Loucy (cell line): ENCODE measurements at regions not wholly inside any gene's neighbourhood (a gene's known extent, or its start where the extent isn't known, plus 50 kb on each side); places are given as distances from the start of the nearest gene placed in this dataset.
"Not testable (repeated sequence)": the region's sequence is repeated elsewhere in the genome, so short reads cannot be mapped to it uniquely, and the experiment has no call there.

Source experiments
- H2AFZ ChIP-seq: fragments of 200-600 bp; sonication (generic); 2 replicates; pipeline ENCODE4 v1.6.0; 2016; ENCODE audit warnings: antibody characterized with exemption, mild to moderate bottlenecking, low read length, moderate library complexity
- H3F3A ChIP-seq: fragments of 200-600 bp; 2 replicates; pipeline ENCODE4 v1.6.0; 2016; ENCODE audit warnings: antibody characterized with exemption, low read depth, mild to moderate bottlenecking
- H3K27me3 ChIP-seq: fragments of 200-600 bp; sonication (generic); 2 replicates; pipeline ENCODE4 v1.6.1; 2014; ENCODE audit warnings: low read length, mild to moderate bottlenecking; ENCODE audit not compliant: insufficient read depth, poor library complexity, severe bottlenecking
- H3K36me3 ChIP-seq: fragments of 200-600 bp; sonication (generic); 2 replicates; pipeline ENCODE4 v1.6.1; 2016; ENCODE audit warnings: low read length; ENCODE audit not compliant: insufficient read depth
- H3K4me1 ChIP-seq: fragments of 200-600 bp; sonication (generic); 2 replicates; pipeline ENCODE4 v1.5.1; 2014; ENCODE audit warnings: low read length, mild to moderate bottlenecking; ENCODE audit not compliant: insufficient read depth, poor library complexity, severe bottlenecking
- H3K4me2 ChIP-seq: fragments of 200-600 bp; sonication (generic); 2 replicates; pipeline ENCODE4 v1.6.0; 2014; ENCODE audit warnings: antibody characterized with exemption, low read length, low read depth, mild to moderate bottlenecking; ENCODE audit not compliant: poor library complexity, severe bottlenecking
- H3K4me3 ChIP-seq: fragments of 200-600 bp; sonication (generic); 2 replicates; pipeline ENCODE4 v1.5.1; 2014; ENCODE audit warnings: low read length, mild to moderate bottlenecking, mixed read lengths; ENCODE audit not compliant: poor library complexity, severe bottlenecking
- H3K79me2 ChIP-seq: fragments of 200-600 bp; sonication (generic); 2 replicates; pipeline ENCODE4 v1.6.1; 2014; ENCODE audit warnings: low read length; ENCODE audit not compliant: insufficient read depth
- H3K9ac ChIP-seq: fragments of 200-600 bp; sonication (generic); 2 replicates; pipeline ENCODE4 v1.6.0; 2014; ENCODE audit warnings: mild to moderate bottlenecking, low read depth, low read length, moderate library complexity; ENCODE audit not compliant: poor library complexity, severe bottlenecking
- H3K9me2 ChIP-seq: fragments of 200-600 bp; sonication (generic); replicated peaks from 2 replicates; pipeline ENCODE4 v1.6.1; 2016; ENCODE audit warnings: low read depth, low read length, mixed read lengths
- H3K9me3 ChIP-seq: fragments of 200-600 bp; sonication (generic); 2 replicates; pipeline ENCODE4 v1.6.1; 2014; ENCODE audit warnings: mild to moderate bottlenecking, antibody characterized with exemption, low read length, low read depth; ENCODE audit not compliant: insufficient read depth
- H4K20me1 ChIP-seq: fragments of 200-600 bp; sonication (generic); 2 replicates; pipeline ENCODE4 v1.6.0; 2014; ENCODE audit warnings: antibody characterized with exemption, low read length, mild to moderate bottlenecking; ENCODE audit not compliant: insufficient read depth, poor library complexity, severe bottlenecking
- CTCF ChIP-seq: fragments of 200-600 bp; sonication (generic); conservative IDR thresholded peaks from 2 replicates; pipeline ENCODE4 v1.5.1; 2014; ENCODE audit warnings: mild to moderate bottlenecking, antibody characterized with exemption, low read length
- EZH2phosphoT487 ChIP-seq: fragments of 200-600 bp; IDR thresholded peaks from 2 replicates; pipeline ENCODE4 v1.6.1; 2018; ENCODE audit warnings: antibody characterized with exemption, mild to moderate bottlenecking, moderate library complexity, borderline replicate concordance

DNA sequence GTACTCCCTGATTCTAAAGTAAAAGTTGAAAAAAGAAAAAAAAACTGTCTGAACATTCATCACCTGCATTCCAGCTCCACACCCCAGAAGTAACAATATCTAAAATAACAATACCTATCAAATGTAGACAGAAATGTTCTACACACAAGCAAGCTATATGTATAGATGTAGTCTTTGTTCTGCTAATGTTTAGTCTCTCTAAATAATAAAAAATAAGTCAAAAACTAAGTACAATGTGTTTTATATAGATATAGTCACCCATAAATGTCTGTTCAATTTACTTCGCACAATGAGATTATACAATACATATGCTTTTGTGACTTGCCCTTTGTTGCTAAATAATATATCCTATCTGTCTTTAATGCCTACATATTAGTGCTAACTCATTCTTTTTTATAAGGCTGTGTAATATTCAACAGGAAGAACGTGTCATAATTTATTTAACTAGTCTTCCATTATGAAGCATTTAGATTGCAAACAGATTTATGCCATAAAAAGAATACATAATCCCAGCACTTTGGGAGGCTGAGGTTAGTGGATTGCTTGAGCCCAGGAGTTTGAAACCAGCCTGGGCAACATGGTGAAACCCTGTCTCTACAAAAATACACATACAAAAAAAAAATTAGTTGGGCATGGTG is 216.2 kb upstream of the ZNF217 start:
- H3K36me3 ChIP-seq, result no peaks in the 10 kb centered on the region
- no peaks in the 10 kb centered on the region for H3F3A ChIP-seq
- H3K9ac ChIP-seq, result no peak overlapping the region
- TF ChIP-seq EZH2phosphoT487 (no peak), CTCF (no peak)
- H3K27me3 ChIP-seq, result no peaks in the 10 kb centered on the region
- no peaks in the 10 kb centered on the region for H3K4me1 ChIP-seq
- no peaks in the 10 kb centered on the region for H4K20me1 ChIP-seq
- no peak overlapping the region for H2AFZ ChIP-seq
- no peaks in the 10 kb centered on the region for H3K9me3 ChIP-seq
- no peak overlapping the region for H3K4me3 ChIP-seq
- H3K79me2 ChIP-seq, result no peaks in the 10 kb centered on the region
- H3K4me2 ChIP-seq, result no peak overlapping the region
- no peaks in the 10 kb centered on the region for H3K9me2 ChIP-seq

- H3K9ac ChIP-seq, result no peak overlapping the region
- TF ChIP-seq CTCF (no peak), EZH2phosphoT487 (no peak)
- H3K79me2 ChIP-seq, result no peaks in the 10 kb centered on the region
- no peak overlapping the region for H3K4me3 ChIP-seq
- no peaks in the 10 kb centered on the region for H3K36me3 ChIP-seq
- H3K9me3 ChIP-seq, result no peaks in the 10 kb centered on the region
- no peaks in the 10 kb centered on the region for H3K9me2 ChIP-seq
- no peaks in the 10 kb centered on the region for H3F3A ChIP-seq
- no peaks in the 10 kb centered on the region for H3K4me1 ChIP-seq
- peak overlapping the region; percentile 35; the same call in 1 of the 2 replicates for H2AFZ ChIP-seq
- no peak overlapping the region for H3K4me2 ChIP-seq
- H4K20me1 ChIP-seq, result no peaks in the 10 kb centered on the region
- H3K27me3 ChIP-seq, result no peaks in the 10 kb centered on the region
Measured at GRCh38 chr20:53809217-53809616, 215.6 kb upstream of the ZNF217 start.

GRCh38 chr20:53808733-53809132 is 215.1 kb upstream of the ZNF217 start:
- Histone ChIP-seq H3K4me1 (no peaks in the 10 kb centered on the region), H3F3A (no peaks in the 10 kb centered on the region), H3K79me2 (no peaks in the 10 kb centered on the region), H4K20me1 (no peaks in the 10 kb centered on the region), H3K4me2 (no peak overlapping the region), H3K9ac (no peak overlapping the region), H3K27me3 (no peaks in the 10 kb centered on the region), H3K9me3 (no peaks in the 10 kb centered on the region), H2AFZ (no peak overlapping the region), H3K36me3 (no peaks in the 10 kb centered on the region), H3K4me3 (no peak overlapping the region), H3K9me2 (no peaks in the 10 kb centered on the region)
- TF ChIP-seq EZH2phosphoT487 (no peak), CTCF (no peak)

- H3K4me1 ChIP-seq, result not testable (repeated sequence)
Measured at GRCh38 chr20:53808302-53808701, 214.7 kb upstream of the ZNF217 start.

More at GRCh38 chr20:53808302-53808701, 214.7 kb upstream of the ZNF217 start:
- not testable (repeated sequence) for H3K27me3 ChIP-seq, H3K79me2 ChIP-seq, H3K4me2 ChIP-seq, H4K20me1 ChIP-seq, H3K9me3 ChIP-seq, H3K4me3 ChIP-seq, H3F3A ChIP-seq, H3K9ac ChIP-seq, H2AFZ ChIP-seq, H3K36me3 ChIP-seq, H3K9me2 ChIP-seq
